ENCODE measurements at regions not wholly inside any gene's neighbourhood (a gene's known extent, or its start where the extent isn't known, plus 50 kb on each side); places are given as distances from the start of the nearest gene placed in this dataset.

GRCh38 chr2:525021-525420, 152.2 kb downstream of the TMEM18 start:
- TF ChIP-seq, protein P1, sequence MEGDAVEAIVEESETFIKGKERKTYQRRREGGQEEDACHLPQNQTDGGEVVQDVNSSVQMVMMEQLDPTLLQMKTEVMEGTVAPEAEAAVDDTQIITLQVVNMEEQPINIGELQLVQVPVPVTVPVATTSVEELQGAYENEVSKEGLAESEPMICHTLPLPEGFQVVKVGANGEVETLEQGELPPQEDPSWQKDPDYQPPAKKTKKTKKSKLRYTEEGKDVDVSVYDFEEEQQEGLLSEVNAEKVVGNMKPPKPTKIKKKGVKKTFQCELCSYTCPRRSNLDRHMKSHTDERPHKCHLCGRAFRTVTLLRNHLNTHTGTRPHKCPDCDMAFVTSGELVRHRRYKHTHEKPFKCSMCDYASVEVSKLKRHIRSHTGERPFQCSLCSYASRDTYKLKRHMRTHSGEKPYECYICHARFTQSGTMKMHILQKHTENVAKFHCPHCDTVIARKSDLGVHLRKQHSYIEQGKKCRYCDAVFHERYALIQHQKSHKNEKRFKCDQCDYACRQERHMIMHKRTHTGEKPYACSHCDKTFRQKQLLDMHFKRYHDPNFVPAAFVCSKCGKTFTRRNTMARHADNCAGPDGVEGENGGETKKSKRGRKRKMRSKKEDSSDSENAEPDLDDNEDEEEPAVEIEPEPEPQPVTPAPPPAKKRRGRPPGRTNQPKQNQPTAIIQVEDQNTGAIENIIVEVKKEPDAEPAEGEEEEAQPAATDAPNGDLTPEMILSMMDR (IDR thresholded peaks at IDR 0.05), result no peak
- no peak for TF ChIP-seq POLR2A (IDR thresholded peaks at IDR 0.05)
